Panc1 (cell line): ENCODE measurements at regions not wholly inside any gene's neighbourhood (a gene's known extent, or its start where the extent isn't known, plus 50 kb on each side); places are given as distances from the start of the nearest gene placed in this dataset.

Experiments
- CTCF ChIP-seq: fragments of 450-650 bp; IDR thresholded peaks from 2 replicates; pipeline ENCODE4 v1.5.1; 2017; ENCODE audit warnings: mild to moderate bottlenecking
- POLR2AphosphoS5 ChIP-seq: IDR thresholded peaks from 2 replicates; pipeline ENCODE4 v1.6.1; 2012; ENCODE audit warnings: mild to moderate bottlenecking, low read depth, low read length, moderate library complexity
- SIN3A ChIP-seq: IDR thresholded peaks from 2 replicates; pipeline ENCODE4 v1.6.1; 2012; ENCODE audit warnings: low read depth, mild to moderate bottlenecking, low read length, moderate library complexity, borderline replicate concordance; ENCODE audit not compliant: insufficient read depth

GRCh38 chr5:152619756-152620155, 214.7 kb upstream of the NMUR2 start:
- no peak for TF ChIP-seq CTCF
- TF ChIP-seq POLR2AphosphoS5 = no peak
- no peak for TF ChIP-seq SIN3A
